H1 (cell line): ENCODE measurements at regions not wholly inside any gene's neighbourhood (a gene's known extent, or its start where the extent isn't known, plus 50 kb on each side); places are given as distances from the start of the nearest gene placed in this dataset.
A peak's percentile ranks its signal among the peaks of the same experiment; 100 is the strongest.

Source experiments
- CTCF ChIA-PET: fragments of 300-600 bp; sonication (Branson Sonifier 250); formaldehyde crosslinking; loops from one replicate; lab custom pipeline; 2021; ENCODE audit not compliant: partially characterized antibody; lab: Charles Lee
- POLR2A ChIA-PET: fragments of 300-600 bp; sonication (Branson Sonifier 250); formaldehyde crosslinking; loops from one replicate; lab custom pipeline; 2021; ENCODE audit warnings: inconsistent platforms; ENCODE audit not compliant: partially characterized antibody; lab: Charles Lee
- DNase-seq, 2 experiments: peaks; one replicate each; pipeline versions ENCODE4 v3.0.0 to v3.0.0-alpha.2; 2010 to 2022; ENCODE audit warnings: low spot score in 2 of 2, low read depth in 1 of 2, mixed read lengths in 1 of 2
- FAIRE-seq: peaks from 2 replicates; lab custom pipeline; 2011; peaks lifted over from hg19 to GRCh38; lab: Jason Lieb, UNC
- H2AFZ ChIP-seq: 2 replicates; pipeline ENCODE4 v1.8.1; 2012; ENCODE audit warnings: low read length, inconsistent platforms
- H2AK5ac ChIP-seq: 2 replicates; pipeline ENCODE4 v1.6.1; 2013; ENCODE audit warnings: low read depth, low read length
- H2BK120ac ChIP-seq: replicated peaks from 2 replicates; pipeline ENCODE3; 2013; ENCODE audit warnings: low read depth, low read length, inconsistent platforms
- H2BK12ac ChIP-seq: 2 replicates; pipeline ENCODE4 v1.6.1; 2013; ENCODE audit warnings: low read depth, low read length
- H2BK15ac ChIP-seq: 2 replicates; pipeline ENCODE4 v1.6.1; 2013; ENCODE audit warnings: low read length
- H2BK20ac ChIP-seq: 2 replicates; pipeline ENCODE4 v1.6.1; 2013; ENCODE audit warnings: low read length
- H2BK5ac ChIP-seq: 2 replicates; pipeline ENCODE4 v1.6.1; 2013; ENCODE audit warnings: low read depth, low read length
- H3K14ac ChIP-seq: 2 replicates; pipeline ENCODE4 v1.6.1; 2013; ENCODE audit warnings: inconsistent platforms; ENCODE audit not compliant: insufficient read length
- H3K18ac ChIP-seq: 2 replicates; pipeline ENCODE4 v1.6.1; 2013; ENCODE audit warnings: low read length; ENCODE audit errors: extremely low read depth
- H3K23ac ChIP-seq: 2 replicates; pipeline ENCODE4 v1.6.1; 2013; ENCODE audit warnings: inconsistent platforms; ENCODE audit not compliant: insufficient read length
- H3K23me2 ChIP-seq: 2 replicates; pipeline ENCODE4 v1.6.1; 2013; ENCODE audit warnings: low read depth, low read length
- H3K27ac ChIP-seq: 2 replicates; pipeline ENCODE4 v1.6.1; 2011; ENCODE audit warnings: low read depth, low read length, inconsistent platforms
- H3K27me3 ChIP-seq, 4 experiments: replicated peaks in 1 of 4; 1 replicate in 1 of 4; 2 replicates in 3 of 4; pipeline versions ENCODE4 v1.6.1 to v1.8.1; 2011 to 2013; ENCODE audit warnings: low read length in 3 of 4, mild to moderate bottlenecking in 3 of 4, inconsistent platforms in 2 of 4, mixed read lengths in 2 of 4, moderate library complexity in 1 of 4; ENCODE audit not compliant: control insufficient read depth in 3 of 4, insufficient read depth in 3 of 4; ENCODE audit errors: extremely low read depth in 1 of 4
- H3K36me3 ChIP-seq, 4 experiments: 2 replicates each; pipeline versions ENCODE4 v1.6.1 to v1.8.1; 2011 to 2013; ENCODE audit warnings: mild to moderate bottlenecking in 4 of 4, low read length in 3 of 4, moderate library complexity in 2 of 4, control low read depth in 1 of 4, inconsistent platforms in 1 of 4; ENCODE audit not compliant: insufficient read depth in 4 of 4, control insufficient read depth in 2 of 4
- H3K4ac ChIP-seq: replicated peaks from 2 replicates; pipeline ENCODE3; 2013; ENCODE audit warnings: low read length, low read depth, mixed read lengths, inconsistent platforms; ENCODE audit not compliant: insufficient read length
- H3K4me1 ChIP-seq, 4 experiments: replicated peaks in 1 of 4; 1 replicate in 1 of 4; 2 replicates in 3 of 4; pipeline versions ENCODE4 v1.6.1 to v1.8.1; 2011 to 2013; ENCODE audit warnings: low read length in 3 of 4, inconsistent platforms in 2 of 4, mixed read lengths in 1 of 4; ENCODE audit not compliant: insufficient read depth in 4 of 4, control insufficient read depth in 3 of 4
- H3K4me2 ChIP-seq, 2 experiments: 2 replicates each; pipeline versions ENCODE4 v1.6.1 to v1.8.1; 2011 to 2013; ENCODE audit warnings: low read depth in 2 of 2, low read length in 2 of 2, control low read depth in 1 of 2, inconsistent platforms in 1 of 2, mild to moderate bottlenecking in 1 of 2; ENCODE audit not compliant: insufficient read depth in 1 of 2
- H3K4me3 ChIP-seq, 4 experiments: fragments of 200-600, 300-600 bp in 1 of 4; sonication (generic), shearing (Covaris generic), sonication (Bioruptor Twin) in 1 of 4; 2 replicates each; pipeline versions ENCODE4 v1.5.1 to v1.8.1; 2011 to 2016; ENCODE audit warnings: low read length in 4 of 4, low read depth in 3 of 4, control low read depth in 2 of 4, inconsistent platforms in 2 of 4, mild to moderate bottlenecking in 2 of 4, mixed read lengths in 1 of 4, moderate library complexity in 1 of 4; ENCODE audit not compliant: insufficient read depth in 2 of 4; ENCODE audit errors: extremely low read depth in 1 of 4
- H3K56ac ChIP-seq: replicated peaks from 2 replicates; pipeline ENCODE3; 2013; ENCODE audit warnings: low read depth, mild to moderate bottlenecking, mixed read lengths, low read length, inconsistent platforms; ENCODE audit not compliant: insufficient read length
- H3K79me1 ChIP-seq: 2 replicates; pipeline ENCODE4 v1.6.1; 2013; ENCODE audit warnings: low read depth, low read length, control low read depth
- H3K79me2 ChIP-seq, 2 experiments: 2 replicates each; pipeline versions ENCODE4 v1.6.1 to v1.8.1; 2012 to 2013; ENCODE audit warnings: low read length in 2 of 2, mild to moderate bottlenecking in 2 of 2, inconsistent platforms in 1 of 2; ENCODE audit not compliant: insufficient read depth in 2 of 2, control insufficient read depth in 1 of 2
- H3K9ac ChIP-seq, 4 experiments: replicated peaks in 1 of 4; 1 replicate in 1 of 4; 2 replicates in 3 of 4; pipeline versions ENCODE4 v1.6.1 to v1.8.1; 2011 to 2013; ENCODE audit warnings: low read depth in 3 of 4, low read length in 3 of 4, control low read depth in 2 of 4, mild to moderate bottlenecking in 2 of 4, moderate library complexity in 2 of 4, inconsistent platforms in 1 of 4; ENCODE audit errors: extremely low read depth in 1 of 4
- H3K9me3 ChIP-seq, 2 experiments: 2 replicates each; pipeline versions ENCODE4 v1.6.1 to v1.8.1; 2012 to 2013; ENCODE audit warnings: mild to moderate bottlenecking in 2 of 2, moderate library complexity in 2 of 2, control low read depth in 1 of 2, inconsistent platforms in 1 of 2, low read depth in 1 of 2, low read length in 1 of 2, mixed read lengths in 1 of 2; ENCODE audit not compliant: insufficient read depth in 2 of 2
- H4K20me1 ChIP-seq, 2 experiments: replicated peaks in 1 of 2; 2 replicates each; pipeline versions ENCODE3 to v1.8.1; 2011 to 2013; ENCODE audit warnings: inconsistent platforms in 2 of 2, low read length in 2 of 2, mild to moderate bottlenecking in 1 of 2; ENCODE audit not compliant: insufficient read depth in 2 of 2, control insufficient read depth in 1 of 2
- H4K5ac ChIP-seq: 2 replicates; pipeline ENCODE4 v1.6.1; 2013; ENCODE audit warnings: low read length, low read depth, mixed read lengths, inconsistent platforms; ENCODE audit not compliant: insufficient read length
- H4K8ac ChIP-seq: 2 replicates; pipeline ENCODE4 v1.8.0; 2013; ENCODE audit warnings: mild to moderate bottlenecking, moderate library complexity, low read length, inconsistent platforms; ENCODE audit not compliant: insufficient read depth; ENCODE audit errors: extremely low read depth
- H4K91ac ChIP-seq: replicated peaks from 2 replicates; pipeline ENCODE3; 2013; ENCODE audit warnings: low read length, mixed read lengths, inconsistent platforms; ENCODE audit not compliant: insufficient read length
- BCL11A ChIP-seq, 2 experiments: IDR thresholded peaks; one replicate each; pipeline ENCODE4 v1.6.1; 2011; ENCODE audit warnings: low read depth in 2 of 2, low read length in 2 of 2, mild to moderate bottlenecking in 2 of 2
- CHD1 ChIP-seq: IDR thresholded peaks from 2 replicates; pipeline ENCODE4 v1.6.1; 2012; ENCODE audit warnings: low read depth, low read length, improper control_type of control experiment
- CTBP2 ChIP-seq: IDR thresholded peaks from 2 replicates; pipeline ENCODE4 v1.7.0; 2011; ENCODE audit warnings: borderline replicate concordance, mild to moderate bottlenecking, moderate library complexity, mixed read lengths, low read length; ENCODE audit not compliant: insufficient read depth, insufficient read length
- GABPA ChIP-seq: IDR thresholded peaks from 2 replicates; pipeline ENCODE4 v1.6.1; 2011; ENCODE audit warnings: mild to moderate bottlenecking, low read length, moderate library complexity, borderline replicate concordance; ENCODE audit not compliant: insufficient read depth
- JUN ChIP-seq: IDR thresholded peaks from 2 replicates; pipeline ENCODE4 v1.6.1; 2011; ENCODE audit warnings: low read depth, mild to moderate bottlenecking, improper control_type of control experiment, low read length
- MAFK ChIP-seq: IDR thresholded peaks from 2 replicates; pipeline ENCODE4 v1.6.1; 2012; ENCODE audit warnings: low read depth, mild to moderate bottlenecking, improper control_type of control experiment, low read length
- NANOG ChIP-seq: IDR thresholded peaks from 2 replicates; pipeline ENCODE4 v1.6.1; 2011; ENCODE audit warnings: low read length, low read depth, mild to moderate bottlenecking, inconsistent platforms; ENCODE audit not compliant: insufficient read depth, poor library complexity, severe bottlenecking
- NRF1 ChIP-seq: IDR thresholded peaks from 2 replicates; pipeline ENCODE4 v1.6.1; 2011; ENCODE audit warnings: mild to moderate bottlenecking, low read depth, low read length, improper control_type of control experiment
- POLR2A ChIP-seq, 2 experiments: IDR thresholded peaks; 1 replicate in 1 of 2; 2 replicates in 1 of 2; pipeline ENCODE4 v1.6.1; 2011; ENCODE audit warnings: low read depth in 2 of 2, low read length in 2 of 2, mild to moderate bottlenecking in 2 of 2; ENCODE audit errors: control extremely low read depth in 1 of 2
- POU5F1 ChIP-seq: IDR thresholded peaks from 2 replicates; pipeline ENCODE4 v1.6.1; 2011; ENCODE audit warnings: low read depth, mild to moderate bottlenecking, low read length, moderate library complexity
- RAD21 ChIP-seq, 2 experiments: IDR thresholded peaks in 1 of 2; conservative IDR thresholded peaks in 1 of 2; 2 replicates each; pipeline ENCODE4 v1.6.1; 2011; ENCODE audit warnings: low read depth in 2 of 2, low read length in 2 of 2, improper control_type of control experiment in 1 of 2, inconsistent platforms in 1 of 2, mild to moderate bottlenecking in 1 of 2, moderate library complexity in 1 of 2
- RXRA ChIP-seq: IDR thresholded peaks from 2 replicates; pipeline ENCODE4 v1.6.1; 2011; ENCODE audit warnings: low read depth, mild to moderate bottlenecking, low read length, moderate library complexity; ENCODE audit not compliant: insufficient read depth
- SAP30 ChIP-seq: fragments of 300-600 bp; sonication (generic); IDR thresholded peaks from 2 replicates; pipeline ENCODE4 v1.7.1; 2012; ENCODE audit warnings: low read length, moderate library complexity, mild to moderate bottlenecking, inconsistent platforms; ENCODE audit not compliant: insufficient read depth, insufficient replicate concordance
- SIRT6 ChIP-seq: IDR thresholded peaks from one replicate; pipeline ENCODE4 v1.7.1; 2012; ENCODE audit warnings: low read length, inconsistent platforms
- WGBS, 2 experiments: shearing (Covaris generic) in 1 of 2; methylation state at CpG; one replicate each; pipeline versions ENCODE4 v1.1.6 to v1.1.7; 2013 to 2015; ENCODE audit warnings: low lambda C conversion rate in 2 of 2, mixed read lengths in 2 of 2, inconsistent platforms in 1 of 2, low coverage in 1 of 2, missing lambda C conversion rate in 1 of 2; ENCODE audit not compliant: insufficient replicate concordance in 2 of 2, insufficient coverage in 1 of 2, insufficient read length in 1 of 2; ENCODE audit errors: extremely low coverage in 1 of 2, missing lambda C conversion rate in 1 of 2; 5-methylcytosine and 5-hydroxymethylcytosine counted together

GRCh38 chrX:69010339-69010738 lies 154.9 kb downstream of the PJA1 start:
- H2BK120ac ChIP-seq, result no peak overlapping the region
- no peaks in the 10 kb centered on the region for H3K27me3 ChIP-seq
- H2BK12ac ChIP-seq, result no peak overlapping the region
- no peak overlapping the region for H2AK5ac ChIP-seq
- H3K4ac ChIP-seq, result no peak overlapping the region
- no peaks in the 10 kb centered on the region for H3K4me1 ChIP-seq
- no peak overlapping the region for H3K9ac ChIP-seq
- no peaks in the 10 kb centered on the region for H3K79me1 ChIP-seq
- 78% methylated on average over 3 of the region's 4 CpGs; no CpG with 5 or more reads in 1 of the 2 experiments for WGBS, 2 experiments
- H3K23me2 ChIP-seq, result no peaks in the 10 kb centered on the region
- H3K27ac ChIP-seq, result no peak overlapping the region
- ChIA-PET CTCF (interaction anchor here (1.0 kb wide), 1 partner anchor 12 kb away, joined by 4 read pairs; no protein-coding TSS in a partner anchor), POLR2A (no interaction called here)
- H3K23ac ChIP-seq, result no peak overlapping the region
- no peaks in the 10 kb centered on the region for H3K36me3 ChIP-seq
- no peak overlapping the region for H2BK20ac ChIP-seq
- H3K14ac ChIP-seq, result no peak overlapping the region
- H3K9me3 ChIP-seq, result no peaks in the 10 kb centered on the region
- no peak overlapping the region for H3K18ac ChIP-seq
- H3K4me2 ChIP-seq, result no peak overlapping the region
- no peak overlapping the region for H2BK15ac ChIP-seq
- no peaks in the 10 kb centered on the region for H4K20me1 ChIP-seq
- no peak overlapping the region for H3K4me3 ChIP-seq
- no peak overlapping the region for H4K5ac ChIP-seq
- H3K56ac ChIP-seq, result no peak overlapping the region
- FAIRE-seq (no peak), DNase-seq (peak in 1 of 2 experiments; percentile 3)
- H4K91ac ChIP-seq, result no peak overlapping the region
- no peak overlapping the region for H2BK5ac ChIP-seq
- no peaks in the 10 kb centered on the region for H3K79me2 ChIP-seq
- H4K8ac ChIP-seq, result no peak overlapping the region
- no peak overlapping the region for H2AFZ ChIP-seq
- TF ChIP-seq NRF1, result no peak
- TF ChIP-seq POLR2A (IDR thresholded peaks at IDR 0.05; ENCODE audit: control extremely low read depth in 1 of 2, low read depth in 2 of 2, low read length in 2 of 2), result no peak
- no peak for TF ChIP-seq BCL11A (IDR thresholded peaks at IDR 0.05; ENCODE audit: low read depth in 2 of 2, low read length in 2 of 2)
- no peak for TF ChIP-seq RXRA
- TF ChIP-seq GABPA, result no peak
- no peak for TF ChIP-seq SIRT6
- no peak for TF ChIP-seq CTBP2
- no peak for TF ChIP-seq SAP30
- no peak for TF ChIP-seq RAD21 (IDR thresholded peaks at IDR 0.05 in 1 of 2, conservative IDR thresholded peaks at IDR 0.05 in 1 of 2; ENCODE audit: low read depth in 2 of 2, low read length in 2 of 2)
- TF ChIP-seq POU5F1, result no peak
- TF ChIP-seq MAFK, result no peak
- TF ChIP-seq CHD1, result no peak
- TF ChIP-seq NANOG, result no peak
- TF ChIP-seq JUN, result no peak
